Colonic mucosa (tissue), 4 donors: ENCODE measurements at regions not wholly inside any gene's neighbourhood (a gene's known extent, or its start where the extent isn't known, plus 50 kb on each side); places are given as distances from the start of the nearest gene placed in this dataset.
"Not testable (repeated sequence)": the region's sequence is repeated elsewhere in the genome, so short reads cannot be mapped to it uniquely, and the experiment has no call there.

Experiments used
- DNase-seq: peaks from one replicate; pipeline ENCODE4 v3.0.0-alpha.2; 2020
- H3K27ac ChIP-seq: fragments of 200-600 bp; one replicate; pipeline ENCODE4 v1.8.0; 2021
- H3K27me3 ChIP-seq: fragments of 200-600 bp; one replicate; pipeline ENCODE4 v1.8.0; 2021
- H3K36me3 ChIP-seq: fragments of 200-600 bp; one replicate; pipeline ENCODE4 v1.8.0; 2021
- H3K4me1 ChIP-seq: fragments of 200-600 bp; one replicate; pipeline ENCODE4 v1.8.0; 2021; ENCODE audit warnings: mild to moderate bottlenecking
- H3K4me3 ChIP-seq: fragments of 200-600 bp; one replicate; pipeline ENCODE4 v1.8.0; 2021
- H3K9ac ChIP-seq, 2 donors: one replicate each; pipeline ENCODE4 v1.7.0; 2013; ENCODE audit warnings: control low read depth in 2 of 2, low read depth in 2 of 2, low read length in 2 of 2
- H3K9me3 ChIP-seq: fragments of 200-600 bp; one replicate; pipeline ENCODE4 v1.8.0; 2021
- CTCF ChIP-seq: fragments of 200-600 bp; IDR thresholded peaks from one replicate; pipeline ENCODE4 v1.8.0; 2022; ENCODE audit warnings: antibody characterized with exemption, mild to moderate bottlenecking
- intact Hi-C: fragments of 100-400 bp; cut with DNase I; formaldehyde crosslinking; loops from one replicate; pipeline ENCODE4 v1.14.1; 2022
- donor health status: healthy.
- donor health status: DM: no; HTN: no; CAD: no.
- donor health status: DM: no; HTN: no; CAD: no.

DNA sequence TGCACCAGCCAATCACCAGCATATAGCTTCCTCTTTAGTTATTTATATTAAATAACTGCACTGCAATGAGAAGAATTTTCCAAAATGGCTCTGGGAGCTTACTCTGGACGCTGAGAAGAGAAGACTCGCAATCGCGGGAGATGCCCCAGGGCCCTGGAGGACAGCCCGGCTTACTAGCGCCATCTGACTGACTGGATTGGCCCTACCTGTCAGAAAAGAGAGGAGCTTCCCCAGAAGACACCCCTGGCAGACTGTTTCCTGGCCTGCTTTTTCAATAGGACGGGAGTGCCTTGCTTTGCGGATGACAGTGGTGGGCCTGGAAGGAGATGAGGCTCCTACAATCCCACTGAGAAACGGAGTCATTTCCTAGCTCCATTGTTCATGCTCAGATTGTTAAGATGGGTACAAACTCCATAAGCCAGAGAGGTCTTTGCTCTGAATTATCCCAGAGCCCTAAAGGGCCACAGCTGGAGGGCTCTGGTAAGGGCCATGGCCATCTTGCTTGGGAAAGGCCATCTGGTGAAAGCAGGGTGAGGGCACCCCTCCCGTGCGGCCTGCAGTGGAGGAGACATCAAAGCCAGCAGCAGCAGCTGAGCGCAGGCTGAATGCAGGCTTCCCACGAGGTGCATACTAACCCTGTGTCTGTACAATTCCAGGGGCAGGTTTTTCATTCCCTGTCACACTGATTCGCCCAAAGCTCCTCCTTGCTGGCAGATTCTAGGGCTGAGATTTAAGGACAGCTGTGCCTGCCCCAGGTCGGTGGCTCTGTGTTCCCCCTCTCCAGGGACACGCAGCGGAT lies 92.1 kb downstream of the GALR1 start:
- no peaks in the 10 kb centered on the region for H3K27me3 ChIP-seq
- H3K36me3 ChIP-seq, result no peaks in the 10 kb centered on the region

DNA sequence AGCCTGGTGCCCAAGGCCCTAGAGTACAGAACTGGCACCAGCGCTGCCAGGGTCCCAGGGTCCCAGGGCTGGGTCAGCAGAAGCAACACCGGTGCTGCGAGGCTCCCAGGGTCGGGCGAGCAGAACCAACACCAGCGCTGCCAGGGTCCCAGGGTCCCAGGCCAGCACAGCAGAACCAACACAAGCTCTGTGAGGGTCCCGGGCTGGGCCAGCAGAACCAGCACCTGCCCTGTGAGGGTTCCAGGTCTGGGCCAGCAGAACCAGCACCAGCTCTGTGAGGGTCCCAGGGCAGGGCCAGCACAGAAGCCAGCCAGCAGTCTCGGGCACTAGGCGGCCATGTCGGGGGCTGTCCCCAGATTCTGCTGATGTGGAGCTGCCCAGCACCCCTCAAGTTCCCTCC lies 93.1 kb downstream of the GALR1 start:
- TF ChIP-seq CTCF, result no peak
- Histone ChIP-seq H3K4me1 (no peaks in the 10 kb centered on the region), H3K9me3 (no peaks in the 10 kb centered on the region), H3K27me3 (no peaks in the 10 kb centered on the region), H3K36me3 (no peaks in the 10 kb centered on the region), H3K27ac (no peak overlapping the region), H3K9ac (no peak overlapping the region), H3K4me3 (no peak overlapping the region)
- no peak for DNase-seq
- intact Hi-C loops, result no loop called here

More for the DNA sequence above, 92.1 kb downstream of the GALR1 start:
- H3K4me3 ChIP-seq, result no peak overlapping the region
- no peak for TF ChIP-seq CTCF
- H3K27ac ChIP-seq, result no peak overlapping the region
- no peak for DNase-seq
- intact Hi-C loops, result no loop called here
- no peaks in the 10 kb centered on the region for H3K4me1 ChIP-seq
- no peaks in the 10 kb centered on the region for H3K9me3 ChIP-seq
- H3K9ac ChIP-seq, result no peak overlapping the region

- Histone ChIP-seq H3K27ac (no peak overlapping the region), H3K9ac (no peak overlapping the region), H3K36me3 (no peaks in the 10 kb centered on the region), H3K9me3 (no peaks in the 10 kb centered on the region), H3K4me3 (no peak overlapping the region), H3K27me3 (no peaks in the 10 kb centered on the region), H3K4me1 (no peaks in the 10 kb centered on the region)
- intact Hi-C loops, result no loop called here
- TF ChIP-seq CTCF, result no peak
- DNase-seq, result no peak
Observed at GRCh38 chr18:77343846-77344510, 94.3 kb downstream of the GALR1 start.

- no peak for TF ChIP-seq CTCF
- no peak overlapping the region for H3K27ac ChIP-seq
- no peaks in the 10 kb centered on the region for H3K4me1 ChIP-seq
- no peak overlapping the region for H3K9ac ChIP-seq
- no peaks in the 10 kb centered on the region for H3K27me3 ChIP-seq
- H3K36me3 ChIP-seq, result no peaks in the 10 kb centered on the region
- H3K9me3 ChIP-seq, result no peaks in the 10 kb centered on the region
- intact Hi-C loops, result no loop called here
- DNase-seq, result no peak
- H3K4me3 ChIP-seq, result no peak overlapping the region
Observed at GRCh38 chr18:77344786-77345500, 95.3 kb downstream of the GALR1 start.

DNA sequence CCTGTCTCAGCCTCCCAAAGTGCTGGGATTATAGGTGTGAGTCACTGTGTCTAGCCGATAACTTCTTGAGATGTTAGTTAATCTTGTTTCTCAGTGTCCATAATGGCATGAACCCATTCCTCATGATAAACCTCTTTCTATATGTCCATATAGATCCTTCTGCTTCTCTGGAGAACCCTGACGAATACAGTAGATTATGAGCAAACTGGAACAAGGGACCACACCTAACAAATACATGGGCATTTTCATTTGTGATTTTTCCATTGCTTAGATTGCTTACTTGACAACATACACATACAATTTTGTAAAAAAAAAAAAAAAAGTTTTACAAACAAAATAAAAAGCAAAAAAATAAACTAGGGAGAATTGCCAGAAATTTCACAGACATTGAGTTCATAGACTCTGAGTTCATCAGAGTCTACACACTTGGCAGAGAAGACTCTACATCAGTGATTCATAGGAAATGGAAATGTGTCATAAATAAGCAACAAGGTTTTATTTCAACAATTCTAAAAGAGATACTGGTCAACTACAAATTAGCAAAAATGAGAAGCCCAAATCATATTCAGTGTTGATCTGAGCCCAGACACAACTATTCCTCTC lies 96.7 kb downstream of the GALR1 start:
- Histone ChIP-seq H3K9ac (no peak overlapping the region), H3K4me1 (no peaks in the 10 kb centered on the region)
- intact Hi-C loops, result no loop called here

DNA sequence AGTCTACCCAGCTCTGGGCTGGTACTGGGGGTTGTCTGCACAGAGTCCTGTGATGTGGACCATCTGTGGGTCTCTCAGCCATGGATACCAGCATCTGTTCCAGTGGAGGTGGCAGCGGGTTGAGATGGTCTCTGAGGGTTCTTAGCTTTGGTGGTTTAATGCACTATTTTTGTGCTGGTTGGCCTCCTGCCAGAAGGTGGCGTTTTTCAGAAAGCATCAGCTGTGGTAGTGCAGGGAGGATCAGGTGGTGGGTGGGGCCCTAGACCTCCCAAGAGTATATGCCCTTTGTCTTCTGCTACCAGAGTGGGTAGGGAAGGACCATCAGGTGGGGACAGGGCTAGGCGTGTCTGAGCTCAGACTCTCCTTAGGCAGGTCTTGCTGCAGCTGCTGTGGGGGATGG lies 103.7 kb downstream of the GALR1 start:
- intact Hi-C loops, DNase-seq: not testable (repeated sequence)

More for the DNA sequence above, 96.7 kb downstream of the GALR1 start:
- Histone ChIP-seq H3K36me3 (no peaks in the 10 kb centered on the region), H3K27me3 (no peaks in the 10 kb centered on the region), H3K9me3 (no peaks in the 10 kb centered on the region), H3K4me3 (no peak overlapping the region), H3K27ac (no peak overlapping the region)
- DNase-seq, result no peak
- TF ChIP-seq CTCF, result no peak

More for the DNA sequence above, 103.7 kb downstream of the GALR1 start:
- not testable (repeated sequence) for H3K27me3 ChIP-seq, H3K9ac ChIP-seq, H3K4me1 ChIP-seq, H3K4me3 ChIP-seq, H3K9me3 ChIP-seq, H3K36me3 ChIP-seq, H3K27ac ChIP-seq
